IPS-NIHi7 (cell line): ENCODE measurements at regions not wholly inside any gene's neighbourhood (a gene's known extent, or its start where the extent isn't known, plus 50 kb on each side); places are given as distances from the start of the nearest gene placed in this dataset.

Experiments used
- DNase-seq: peaks from one replicate; pipeline ENCODE4 v3.0.0; 2012; ENCODE audit warnings: mixed read lengths; ENCODE audit errors: extremely low spot score

DNA sequence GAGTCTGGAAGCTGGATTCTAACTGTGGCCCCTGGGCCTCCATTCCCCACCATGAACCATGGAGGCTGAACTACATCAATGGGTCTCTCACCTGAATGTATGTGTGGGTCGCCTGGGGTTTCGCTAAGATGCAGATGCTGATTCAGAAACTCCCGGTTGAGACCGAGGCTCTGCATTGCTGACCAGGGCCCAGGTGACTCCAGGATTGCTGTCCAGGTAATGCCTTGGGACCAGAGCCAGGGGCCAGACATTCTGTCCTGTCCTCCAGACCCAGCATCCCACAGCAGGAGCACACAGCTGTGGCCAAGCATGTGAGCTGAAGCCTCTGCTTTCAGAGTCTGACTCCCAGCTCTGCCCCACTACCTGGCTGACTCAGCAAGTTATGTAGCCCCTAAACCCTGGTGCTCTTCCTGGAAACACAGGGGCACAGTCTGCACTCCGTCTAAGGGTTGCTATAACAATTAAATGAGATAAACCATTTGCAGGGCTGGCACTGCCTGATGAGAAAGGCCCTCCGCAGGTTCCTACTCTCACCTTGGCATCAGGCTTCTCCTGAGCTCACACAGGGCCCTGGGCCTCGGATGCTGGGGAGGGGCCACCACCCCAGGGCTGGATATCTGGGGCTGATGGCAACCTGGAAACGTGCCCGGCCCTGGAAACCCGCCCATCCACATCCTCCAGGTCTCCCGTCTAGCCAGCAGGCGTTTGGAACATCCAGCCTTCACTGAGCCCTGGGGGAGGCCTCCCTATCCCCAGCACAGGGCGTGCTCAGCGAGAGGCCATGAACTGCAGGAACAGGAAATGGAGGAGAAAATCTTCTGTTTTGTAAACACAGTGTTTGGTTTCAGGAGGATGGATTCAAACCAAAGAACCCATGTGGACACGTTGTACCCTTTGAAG lies 175.7 kb downstream of the DLL1 start:
- no peak for DNase-seq

DNA sequence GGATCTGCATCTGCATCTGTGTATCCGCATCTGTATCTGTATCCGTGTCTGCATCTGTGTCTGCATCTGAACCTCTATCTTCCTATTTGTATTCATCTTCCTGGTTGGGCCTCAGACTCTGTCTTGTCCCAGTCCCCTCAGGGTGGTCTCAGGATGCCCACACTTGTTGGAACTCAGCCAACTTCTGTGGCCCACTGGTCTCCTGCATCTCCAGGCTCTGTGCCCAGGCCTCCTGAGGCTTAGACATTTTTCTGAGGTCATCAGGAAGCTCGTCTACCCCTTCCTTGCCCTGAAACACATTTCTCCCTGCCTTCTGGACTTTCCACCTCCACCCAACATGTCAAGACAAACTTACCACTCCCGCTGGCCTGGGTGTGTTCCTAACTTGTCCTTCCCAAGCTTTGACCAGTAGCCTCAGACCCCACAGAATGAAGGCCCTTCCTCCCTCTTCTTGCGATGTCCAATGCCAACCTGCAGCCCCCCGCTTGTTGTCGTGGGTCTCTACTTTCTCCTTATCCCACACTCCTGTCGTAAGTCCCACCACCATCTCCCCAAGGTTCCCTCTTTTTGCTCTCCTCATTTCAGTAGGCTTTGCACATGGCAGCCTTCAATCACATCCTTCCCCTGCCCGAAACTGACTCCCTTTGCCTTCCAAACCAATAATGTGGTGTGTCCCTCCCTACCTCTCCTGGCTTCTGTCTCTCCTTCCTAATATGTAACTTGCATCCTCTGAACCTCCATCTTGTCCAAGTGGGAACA lies 176.5 kb downstream of the DLL1 start:
- DNase-seq: no peak

DNA sequence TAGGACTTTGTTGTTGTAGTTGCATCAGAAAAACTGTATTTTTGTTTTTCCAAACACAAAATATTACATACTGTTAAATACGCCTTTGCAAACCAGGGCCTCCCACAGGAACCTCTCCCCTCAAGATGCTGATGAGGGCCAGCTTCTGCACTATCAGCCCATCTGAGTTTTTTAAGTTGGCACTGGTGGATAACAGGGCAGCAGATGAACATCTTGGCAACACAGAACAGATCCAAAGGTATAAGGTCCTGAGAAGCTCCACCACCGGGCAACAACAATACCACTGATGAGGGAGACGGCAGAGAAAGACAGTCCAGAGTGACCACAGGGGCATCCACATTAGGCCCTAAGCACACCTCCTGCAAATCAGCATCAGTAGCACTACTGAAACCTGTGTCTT lies 177.7 kb downstream of the DLL1 start:
- no peak for DNase-seq

DNA sequence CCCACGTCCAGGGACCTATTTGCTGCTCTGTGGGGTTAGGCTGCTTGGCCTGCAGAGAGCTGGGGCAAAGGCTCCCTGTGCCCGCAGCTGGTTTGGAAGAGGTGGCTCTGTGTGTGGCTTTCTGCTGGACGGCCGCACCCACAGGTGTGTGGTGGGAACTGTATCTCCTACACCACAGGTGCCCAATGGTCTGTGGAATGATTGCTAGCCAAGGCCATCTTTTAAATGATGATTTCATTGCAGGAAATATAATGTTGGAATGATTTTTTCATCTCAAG lies 178.4 kb downstream of the DLL1 start:
- DNase-seq: no peak

DNA sequence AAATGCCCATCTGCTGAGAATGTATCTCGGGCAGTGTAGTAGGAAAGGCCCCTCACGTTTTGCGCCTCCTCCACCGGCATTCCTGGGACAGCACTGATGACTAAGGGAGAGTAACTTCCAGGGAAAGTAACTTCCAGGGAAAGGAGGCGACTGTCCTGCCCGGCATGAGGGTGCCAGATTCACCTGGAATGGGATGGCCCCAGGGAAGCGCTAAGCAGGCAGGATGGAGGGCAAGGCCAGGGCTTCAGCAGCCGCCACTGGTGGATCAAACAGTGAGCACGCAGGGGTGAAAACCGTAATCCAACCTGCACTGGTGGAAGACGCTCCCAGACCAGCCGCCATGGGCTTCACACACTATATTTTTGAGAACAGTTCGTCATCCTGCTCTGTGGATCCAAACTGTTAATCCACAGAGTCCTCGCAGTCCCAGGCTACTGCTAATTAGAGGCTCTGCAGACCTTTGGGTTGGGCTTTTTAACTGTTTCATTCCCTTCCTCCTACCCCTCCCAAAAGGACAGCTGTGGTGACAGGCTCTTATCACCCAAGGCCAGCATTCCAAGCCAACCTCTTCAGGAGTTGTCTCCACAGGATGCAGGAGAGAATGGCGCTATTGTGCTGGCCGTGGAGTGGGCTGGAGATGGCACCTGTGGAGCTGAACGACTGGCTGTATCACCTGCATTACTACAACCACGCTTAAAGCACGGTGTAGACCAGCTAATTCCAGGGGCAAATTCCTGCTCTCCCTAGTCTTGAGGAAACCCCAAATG lies 178.9 kb downstream of the DLL1 start:
- DNase-seq: no peak

DNA sequence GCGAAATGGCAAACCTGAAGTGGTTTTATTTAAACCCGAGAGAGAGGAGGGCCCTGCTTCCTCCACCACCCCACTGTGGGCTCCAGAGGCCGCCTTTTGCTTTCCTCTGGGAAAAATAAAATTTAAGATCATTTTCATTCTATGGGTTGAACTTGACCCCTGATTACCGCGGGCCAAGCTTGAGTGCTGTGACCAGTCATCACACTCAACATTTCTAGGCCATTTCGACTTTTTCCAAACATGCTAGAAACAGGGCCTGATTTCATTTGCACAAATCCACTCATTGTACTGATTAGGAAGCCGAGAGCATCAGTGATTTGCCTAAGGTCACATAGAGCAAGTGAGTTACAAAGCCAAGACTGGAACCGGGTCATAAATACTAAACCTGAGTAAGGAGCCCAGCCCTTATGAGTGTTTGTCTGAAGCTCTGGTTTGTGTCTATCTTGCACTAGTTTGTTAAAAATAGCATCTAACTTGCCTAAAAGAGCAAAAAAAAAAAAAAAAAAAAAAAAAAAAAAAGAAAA lies 179.7 kb downstream of the DLL1 start:
- DNase-seq: no peak

DNA sequence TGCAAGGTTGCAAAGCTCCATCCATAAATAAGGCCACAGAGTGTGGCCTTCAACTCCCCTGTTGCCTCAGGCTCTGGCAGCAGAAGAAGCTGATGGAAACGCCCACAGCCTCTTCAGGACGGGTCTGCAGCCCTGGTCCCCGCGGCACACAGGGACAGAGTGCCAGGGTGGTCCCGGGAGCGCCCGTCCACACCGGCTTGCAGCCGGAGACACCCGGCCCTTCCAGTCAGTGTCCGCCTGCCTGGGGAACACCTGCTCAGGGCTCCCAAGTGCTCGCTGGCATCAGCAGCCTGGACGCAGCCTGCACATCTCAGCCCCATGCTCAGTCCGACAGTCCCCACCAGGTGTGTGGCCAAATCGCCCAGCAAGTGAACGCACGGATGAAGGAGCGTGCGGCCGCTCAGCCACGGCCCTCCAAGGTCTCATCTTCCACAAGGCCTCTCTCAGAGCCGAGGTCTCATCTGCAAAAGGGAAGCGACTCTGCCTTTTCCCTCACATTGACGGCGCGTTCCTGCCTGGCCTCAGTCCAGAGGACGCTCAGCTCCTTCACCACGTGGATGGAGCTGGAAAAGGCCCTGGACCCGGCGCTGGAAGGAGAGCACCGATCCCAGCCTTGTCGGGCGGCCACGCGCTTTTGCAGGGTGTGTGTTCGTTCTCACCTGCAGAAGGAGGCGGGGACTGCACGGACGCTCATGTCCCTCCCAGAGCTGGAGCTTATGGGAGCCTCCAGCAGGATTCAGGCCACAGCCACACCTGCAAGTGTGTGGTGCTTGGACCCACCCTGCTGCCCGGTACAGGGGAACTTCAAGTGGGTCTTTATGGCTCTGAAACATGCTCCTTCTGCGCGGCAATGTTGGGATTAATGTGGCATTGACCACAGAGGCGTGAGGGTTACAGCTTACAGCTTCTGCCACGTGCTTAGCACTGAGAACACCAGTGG lies 180.4 kb downstream of the DLL1 start:
- DNase-seq: no peak

DNA sequence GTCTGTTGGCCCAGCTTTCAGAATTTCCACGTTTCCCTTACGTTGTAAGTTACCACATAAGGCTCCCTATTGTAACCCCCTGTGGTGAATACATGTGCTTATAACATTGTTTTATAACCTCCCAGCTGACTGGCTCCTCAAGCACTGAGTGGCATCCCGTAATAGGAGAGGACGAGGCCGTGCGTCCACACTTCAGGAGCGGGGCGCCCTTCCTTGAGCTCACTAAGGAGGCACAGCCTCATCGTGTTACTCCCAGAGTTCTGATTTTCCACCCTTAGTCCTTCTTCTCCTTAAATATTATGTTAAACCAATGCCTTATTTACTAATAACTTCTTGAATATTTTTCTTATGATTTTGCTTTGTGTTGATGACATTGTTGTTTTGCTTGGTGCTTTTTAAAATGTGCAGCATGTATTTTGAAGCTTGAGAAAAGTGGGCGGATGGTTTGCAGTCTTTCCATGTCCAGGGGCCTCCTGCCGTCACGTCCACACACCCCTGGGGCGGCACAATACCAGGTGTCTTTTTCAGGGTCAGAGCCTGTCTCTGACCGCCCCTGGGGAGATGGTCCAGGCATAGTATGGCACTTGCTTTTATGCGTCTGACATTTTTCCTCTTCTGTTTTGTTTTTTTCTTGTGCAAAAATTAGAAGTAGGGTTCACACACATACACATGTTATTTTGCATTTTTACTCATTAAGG lies 181.8 kb downstream of the DLL1 start:
- DNase-seq: no peak

DNA sequence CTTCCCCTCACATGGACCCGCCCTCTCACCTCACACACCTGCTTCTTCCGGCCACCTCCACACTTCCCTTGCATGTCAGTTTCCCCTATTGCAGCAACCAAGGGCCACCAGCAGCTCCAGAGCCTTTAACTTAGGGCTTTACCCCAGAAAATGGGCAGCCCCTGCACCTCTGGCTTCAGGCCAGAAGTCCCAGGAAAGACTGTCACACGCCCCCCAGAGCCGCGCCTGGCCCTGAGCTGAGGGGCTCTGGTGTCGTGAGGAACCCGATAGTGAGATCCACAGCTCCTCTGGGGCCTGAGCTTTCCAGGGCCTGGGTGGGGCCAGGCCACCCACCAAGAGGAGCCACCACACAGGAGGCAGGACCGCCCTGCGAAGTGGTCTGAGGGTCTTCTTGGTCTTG lies 182.4 kb downstream of the DLL1 start:
- no peak for DNase-seq

DNA sequence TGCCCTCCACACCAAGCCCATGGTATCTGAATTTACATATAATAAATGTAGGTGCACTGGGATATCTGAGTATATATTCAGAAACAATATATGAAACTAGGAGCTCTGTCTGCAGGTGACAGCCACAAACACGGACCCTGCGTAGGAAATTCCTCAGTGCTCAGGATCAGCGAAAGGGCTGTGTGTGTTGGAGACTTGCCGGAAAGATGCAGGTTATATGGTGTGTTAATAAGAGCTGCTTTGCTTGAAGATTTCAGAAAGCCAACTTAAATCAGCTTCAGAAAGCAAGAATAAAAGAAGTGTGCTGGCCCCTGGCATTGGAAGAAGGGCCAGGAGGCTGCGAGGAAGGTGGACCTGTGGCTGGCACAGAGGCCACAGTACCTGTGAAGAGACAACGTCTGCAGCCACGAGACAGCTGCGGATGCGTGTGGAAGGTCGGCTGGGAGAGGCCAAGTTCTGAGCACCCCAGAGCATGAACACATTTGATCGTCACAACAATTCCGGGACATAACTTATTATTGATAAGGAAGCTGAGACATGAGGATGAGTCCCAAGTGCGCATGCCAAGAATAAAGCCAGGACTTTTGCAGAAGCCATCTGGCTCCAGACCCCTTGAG lies 183.2 kb downstream of the DLL1 start:
- DNase-seq: no peak

DNA sequence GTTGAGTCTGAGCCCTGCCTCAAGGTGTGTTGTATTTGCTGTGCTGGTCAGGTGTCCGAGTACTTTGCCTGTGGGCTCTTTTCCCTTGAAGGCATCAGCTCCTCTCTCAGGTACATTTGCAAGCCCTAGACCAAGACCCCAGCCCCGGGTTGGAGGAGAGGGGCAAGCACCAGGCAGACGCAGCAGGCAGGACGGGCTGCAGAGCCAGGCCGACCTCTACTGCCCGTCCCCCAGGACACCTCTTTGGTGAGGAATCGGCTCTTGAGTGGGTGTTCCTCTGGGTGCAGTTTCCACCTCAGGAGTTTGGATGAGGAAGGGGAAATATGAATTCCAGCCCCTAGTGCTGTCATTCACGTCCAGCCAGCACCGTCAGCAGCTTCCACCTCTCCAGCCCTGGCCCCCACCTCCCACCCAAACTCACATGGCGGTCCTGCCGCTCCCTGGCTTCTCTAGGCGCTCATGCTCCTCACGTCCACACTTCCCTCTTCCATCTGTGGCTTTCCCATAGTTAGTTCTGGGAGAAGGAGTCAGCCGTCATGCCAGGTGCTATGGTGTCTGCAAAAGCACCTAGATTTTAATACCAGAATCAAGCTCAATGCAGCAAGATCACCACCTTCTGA lies 183.9 kb downstream of the DLL1 start:
- no peak for DNase-seq

DNA sequence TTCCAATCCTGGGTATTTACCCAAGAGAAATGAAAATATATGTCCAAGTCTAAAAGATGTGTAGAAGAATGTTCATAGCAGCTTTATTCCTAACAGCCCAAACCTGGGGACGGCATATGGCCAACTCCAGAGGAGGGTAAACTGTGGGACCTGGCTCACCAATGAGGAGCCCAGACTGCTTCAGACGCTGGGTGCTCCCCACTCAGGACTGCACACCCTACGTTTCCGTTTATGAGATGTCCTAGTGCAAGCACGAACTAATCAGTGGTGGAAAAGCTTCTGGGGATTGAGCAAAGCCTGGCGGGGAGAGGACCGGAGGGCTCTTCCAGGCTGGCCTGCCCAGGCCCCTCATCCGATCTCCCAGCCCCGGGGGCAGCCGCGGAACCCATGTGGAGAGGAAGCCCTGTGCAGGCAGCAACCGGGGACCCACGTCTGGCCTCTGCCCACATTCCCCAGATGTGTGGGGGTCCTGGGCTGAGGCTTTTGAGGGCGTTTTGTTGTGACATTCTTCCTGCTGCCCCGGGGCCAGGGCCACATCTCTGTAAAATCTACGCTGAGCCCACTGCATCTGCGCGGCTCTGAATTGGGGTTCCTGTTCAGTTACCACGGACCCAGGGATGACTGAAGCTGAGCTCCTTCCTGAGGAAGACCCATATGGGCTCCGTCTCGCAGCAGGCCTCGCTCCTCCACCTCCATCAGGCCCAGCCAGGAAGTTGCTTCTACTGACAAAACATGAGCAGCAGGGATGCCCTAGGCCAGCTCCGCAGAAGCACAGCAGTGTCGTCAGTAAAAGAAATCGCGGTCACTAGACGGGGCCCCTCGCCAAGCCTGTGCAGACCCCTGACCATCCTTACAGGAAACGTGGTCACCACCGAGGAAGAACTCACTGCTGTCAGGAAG lies 188.0 kb downstream of the DLL1 start:
- DNase-seq: no peak

DNA sequence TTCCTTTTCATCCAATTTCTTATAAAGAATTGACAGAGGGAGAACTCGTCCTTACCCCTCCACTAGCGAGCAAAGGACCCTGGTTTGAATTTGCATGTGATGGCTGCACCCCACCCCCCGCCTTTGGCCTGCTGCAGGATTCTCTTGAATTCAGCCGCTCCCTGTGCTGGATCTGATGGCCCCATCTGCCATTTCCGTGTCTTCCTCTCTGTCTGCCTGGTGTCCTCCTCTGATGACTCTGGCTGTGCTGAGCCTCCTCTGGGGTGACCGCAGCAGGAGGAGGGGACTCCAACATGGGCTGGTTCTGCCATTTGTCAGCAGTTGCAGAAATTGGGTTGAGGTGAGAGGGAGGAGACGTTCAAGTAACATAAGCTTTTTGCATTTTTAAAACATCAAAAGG lies 188.8 kb downstream of the DLL1 start:
- no peak for DNase-seq

DNA sequence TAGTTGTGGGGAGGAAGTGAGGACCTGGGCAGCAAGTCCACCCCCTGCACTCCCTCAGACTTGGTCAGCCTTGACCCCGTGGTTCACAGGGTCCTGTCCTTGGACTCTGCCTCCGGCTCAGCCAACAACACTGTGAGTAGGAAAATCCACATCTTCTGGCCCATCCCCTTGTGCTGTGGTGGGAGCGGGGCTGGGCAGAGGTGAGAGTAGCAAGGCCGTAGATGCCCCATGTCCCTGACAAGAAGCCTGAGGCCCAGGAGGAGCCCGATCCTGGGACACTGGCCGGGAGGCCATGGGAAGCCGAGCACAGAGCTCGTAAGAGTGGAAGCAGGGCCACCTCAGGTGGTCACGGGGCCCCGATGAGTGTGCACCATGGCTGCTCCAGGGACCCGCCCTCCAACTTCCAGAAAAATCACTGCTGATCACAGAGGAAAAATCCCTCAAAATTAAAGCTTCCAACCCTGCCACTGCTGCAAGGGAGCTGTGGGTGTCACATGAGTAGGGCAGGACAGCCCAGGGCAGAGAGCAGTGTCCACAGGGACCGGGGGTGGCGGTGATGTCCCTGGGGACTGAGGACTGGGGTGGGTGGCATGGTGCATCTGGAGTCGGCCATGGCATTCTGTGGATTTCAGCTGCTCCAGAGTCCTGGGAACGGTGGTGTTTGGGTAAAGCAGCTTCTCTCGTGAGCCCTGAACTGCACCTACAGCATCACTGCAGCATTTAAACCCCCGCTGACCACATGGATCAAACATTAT lies 189.4 kb downstream of the DLL1 start:
- no peak for DNase-seq

DNA sequence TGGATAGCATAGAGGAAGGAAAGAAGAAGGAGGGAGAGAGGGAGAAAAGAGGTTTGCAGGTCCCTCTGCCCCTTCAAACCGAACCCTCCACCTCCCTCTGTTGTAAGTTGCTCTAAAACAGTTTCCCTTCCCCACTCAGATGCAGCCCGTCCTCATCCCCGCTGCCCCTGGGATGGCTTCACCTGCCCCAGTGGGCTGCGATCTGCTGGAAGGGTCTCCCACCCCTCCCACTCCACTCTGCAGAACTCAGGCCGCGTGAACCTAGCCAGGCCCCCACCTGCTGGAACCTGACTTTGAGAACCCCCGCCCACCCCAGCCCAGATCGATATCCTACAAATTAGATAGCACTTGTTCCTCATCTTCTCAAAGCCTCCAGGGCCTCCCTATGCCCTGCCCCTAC lies 190.8 kb downstream of the DLL1 start:
- no peak for DNase-seq

DNA sequence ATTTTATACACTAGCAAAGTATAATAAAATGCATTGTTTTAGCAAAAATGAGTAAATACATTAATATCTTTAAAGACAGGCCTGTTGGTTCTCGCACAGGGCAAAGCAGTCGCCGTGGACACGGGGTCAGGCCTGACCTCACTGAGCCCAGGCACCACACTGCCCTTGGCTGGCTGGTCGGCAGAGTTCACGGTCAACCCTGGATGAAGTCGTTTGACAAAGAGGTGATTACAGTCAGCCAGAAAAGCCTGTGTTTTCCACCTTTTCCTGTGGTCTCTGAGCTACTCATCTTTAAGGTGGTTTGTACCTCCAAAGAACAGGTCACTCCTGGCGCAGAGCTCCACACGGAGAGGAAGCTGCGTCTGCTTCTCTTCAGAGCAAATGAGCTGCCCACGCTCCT lies 191.5 kb downstream of the DLL1 start:
- DNase-seq: no peak

DNA sequence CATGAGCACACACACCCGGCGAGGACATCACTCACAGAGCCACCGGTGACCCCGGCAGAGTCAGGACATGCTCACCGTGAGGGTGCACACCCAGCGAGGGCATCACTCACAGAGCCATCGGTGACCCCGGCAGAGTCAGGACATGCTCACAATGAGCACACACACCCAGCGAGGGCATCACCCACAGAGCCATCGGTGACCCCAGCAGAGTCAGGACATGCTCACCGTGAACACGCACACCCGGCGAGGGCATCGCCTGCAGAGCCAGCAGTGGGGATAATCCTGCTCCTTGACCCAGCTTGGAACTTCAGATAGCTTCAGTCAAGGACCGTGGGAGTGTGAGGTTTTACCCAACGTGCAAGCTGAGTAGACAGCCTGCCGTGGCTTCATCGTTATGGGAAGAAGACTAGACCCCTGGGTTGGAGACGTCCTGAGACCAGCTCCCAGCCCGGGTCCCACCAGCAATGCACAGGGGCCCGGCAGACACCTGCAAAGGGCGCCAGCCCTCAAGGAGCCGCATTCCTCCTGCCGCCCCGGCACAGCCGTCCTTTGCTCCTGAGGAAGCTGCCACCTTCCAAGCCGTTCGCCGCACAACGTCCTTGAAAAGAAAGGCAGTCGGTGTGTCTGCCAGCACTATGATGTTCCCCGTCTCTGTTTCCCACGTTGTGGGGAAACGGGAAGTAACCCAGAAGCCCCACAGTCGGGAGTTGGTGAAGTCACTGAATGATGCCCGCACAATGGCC lies 192.3 kb downstream of the DLL1 start:
- DNase-seq: no peak
